ENCODE measurements at regions not wholly inside any gene's neighbourhood (a gene's known extent, or its start where the extent isn't known, plus 50 kb on each side); places are given as distances from the start of the nearest gene placed in this dataset.

GRCh38 chr3:110731148-110731547 lies 340.5 kb upstream of the NECTIN3 start:
- Mint-ChIP-seq H3K4me3 (no peak overlapping the region), H3K4me1 (peaks cover 18 to 19% of the 10 kb centered on the region in 2 experiments), H3K27ac (no peak overlapping the region), H3K27me3 (ENCODE audit: low read depth) (no peaks in the 10 kb centered on the region), H3K9me3 (no peaks in the 10 kb centered on the region), H3K36me3 (ENCODE audit: insufficient read depth in 1 of 3, low read depth in 3 of 3) (peaks cover 0 to 10% (median 2%) of the 10 kb centered on the region in 3 experiments; a peak in 3 of 7 replicates)
- H3K27ac ChIP-seq (ENCODE audit: insufficient read length, low read depth, low read length): no peak overlapping the region
- no peak for TF ChIP-seq CTCF (conservative IDR thresholded peaks at IDR 0.05)
- no peak overlapping the region for H3T11ph ChIP-seq (ENCODE audit: low read length)
- H3K4me2 ChIP-seq (ENCODE audit: insufficient read depth, insufficient read length, low read length): no peak overlapping the region
- no peak overlapping the region for H3K9ac ChIP-seq (ENCODE audit: extremely low read depth, insufficient read length, low read length)
- H2BK12ac ChIP-seq (ENCODE audit: insufficient read length, low read depth, low read length): no peak overlapping the region
- H4K8ac ChIP-seq (replicated peaks; ENCODE audit: insufficient read length, low read depth, low read length): no peak overlapping the region
- no peak overlapping the region for H3K56ac ChIP-seq (ENCODE audit: insufficient read length, low read depth, low read length)
- no peak overlapping the region for H2AK5ac ChIP-seq (ENCODE audit: insufficient read length, low read length)
- H2AFZ ChIP-seq (ENCODE audit: low read length): no peak overlapping the region
- H4K91ac ChIP-seq (ENCODE audit: insufficient read length, low read depth, low read length): no peak overlapping the region
- no peak overlapping the region for H2BK20ac ChIP-seq (ENCODE audit: low read depth, low read length, poor library complexity, severe bottlenecking)
- no peaks in the 10 kb centered on the region for H3K23me2 ChIP-seq (ENCODE audit: insufficient read length, low read depth, low read length, poor library complexity, severe bottlenecking)
- no peak overlapping the region for H2BK5ac ChIP-seq (ENCODE audit: insufficient read length, low read length)
- H3K4ac ChIP-seq (ENCODE audit: low read depth, low read length): no peak overlapping the region
- no peak overlapping the region for H3K23ac ChIP-seq (ENCODE audit: insufficient read length, low read depth, low read length)
- H3K18ac ChIP-seq (ENCODE audit: insufficient read length, low read depth, low read length): no peak overlapping the region
- no peak overlapping the region for H2BK120ac ChIP-seq (ENCODE audit: low read depth, low read length, poor library complexity, severe bottlenecking)
- no peaks in the 10 kb centered on the region for H4K20me1 ChIP-seq (ENCODE audit: control insufficient read depth, insufficient read depth, insufficient read length)
- no peak overlapping the region for H3K14ac ChIP-seq (ENCODE audit: insufficient read depth, low read length)
- H3K79me2 ChIP-seq (ENCODE audit: insufficient read depth, low read length): no peaks in the 10 kb centered on the region
- no peaks in the 10 kb centered on the region for H3K79me1 ChIP-seq (ENCODE audit: insufficient read depth, low read depth, low read length, poor library complexity, severe bottlenecking)
- no CpG with 5 or more reads among the region's 1 CpG for WGBS (ENCODE audit: extremely low coverage, insufficient read length, low lambda C conversion rate)
- no peak overlapping the region for H4K5ac ChIP-seq (ENCODE audit: insufficient read length, low read depth, low read length)
- no peak overlapping the region for H2BK15ac ChIP-seq (ENCODE audit: low read depth, low read length)
- no peaks in the 10 kb centered on the region for H3K9me3 ChIP-seq (ENCODE audit: control insufficient read depth, low read depth, low read length)
- H3K27me3 ChIP-seq (ENCODE audit: insufficient read depth, low read length): no peaks in the 10 kb centered on the region
- no peaks in the 10 kb centered on the region for H3K4me1 ChIP-seq (ENCODE audit: insufficient read depth, low read length)
- DNase-seq: no peak

Data from H9 (cell line).